ENCODE measurements at regions not wholly inside any gene's neighbourhood (a gene's known extent, or its start where the extent isn't known, plus 50 kb on each side); places are given as distances from the start of the nearest gene placed in this dataset.

DNA sequence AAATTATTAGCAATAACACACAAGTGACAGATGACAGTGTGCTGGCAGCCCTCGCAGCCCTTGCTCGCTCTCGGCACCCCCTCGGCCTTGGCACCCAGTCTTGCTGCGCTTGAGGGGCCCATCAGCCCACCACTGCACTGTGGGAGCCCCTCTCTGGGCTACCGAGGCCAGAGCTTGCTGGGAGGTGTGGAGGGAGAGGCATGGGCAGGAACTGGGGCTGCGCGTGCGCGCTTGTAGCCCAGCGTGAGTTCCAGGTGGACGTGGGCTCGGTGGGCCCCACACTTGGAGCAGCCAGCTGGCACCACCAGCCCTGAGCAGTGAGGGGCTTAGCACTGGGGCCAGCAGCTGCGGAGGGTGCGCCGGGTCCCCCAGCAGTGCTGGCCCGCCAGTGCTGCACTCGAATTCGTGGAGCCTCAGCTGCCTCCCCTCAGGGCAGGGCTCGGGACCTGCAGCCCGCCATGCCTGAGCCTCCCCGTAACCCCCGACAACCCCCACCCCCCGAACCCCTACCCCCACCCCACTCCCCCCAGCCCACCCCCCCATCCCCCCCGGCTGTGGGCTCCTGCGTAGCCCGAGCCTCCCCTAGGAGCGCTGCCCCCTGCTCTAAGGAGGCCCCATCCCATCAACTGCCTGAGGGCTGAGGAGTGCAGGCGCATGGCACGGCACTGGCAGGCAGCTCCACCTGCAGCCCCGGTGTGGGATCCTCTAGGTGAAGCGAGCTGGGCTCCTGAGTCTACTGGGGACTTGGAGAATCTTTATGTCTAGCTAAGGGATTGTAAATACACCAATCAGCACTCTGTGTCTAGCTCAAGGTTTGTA lies 240.9 kb downstream of the TRIM36 start (continued):
- no peak for TF ChIP-seq COPS2 (conservative IDR thresholded peaks at IDR 0.05)

- no peak overlapping the region for H3K9ac ChIP-seq (ENCODE audit: insufficient read depth in 1 of 2, low read depth in 2 of 2, low read length in 2 of 2)
- H3K9me3 ChIP-seq (replicated peaks; ENCODE audit: control insufficient read depth, insufficient read depth, low read depth, low read length): no peaks in the 10 kb centered on the region; the same call in 1 of the 2 replicates
- no peak overlapping the region for H3K4me3 ChIP-seq
- H3K36me3 ChIP-seq (ENCODE audit: control insufficient read depth, insufficient read depth, low read length): no peaks in the 10 kb centered on the region
- no peak overlapping the region for H3K4me2 ChIP-seq (ENCODE audit: insufficient read depth, low read length)
- H3K27me3 ChIP-seq (ENCODE audit: control insufficient read depth in 2 of 2, insufficient read depth in 2 of 2, low read length in 2 of 2): no peaks in the 10 kb centered on the region
- WGBS (ENCODE audit: insufficient coverage, low coverage, missing lambda C conversion rate): 17% methylated on average over 4 of the region's 4 CpGs
- no TSS peak for BruUV-seq (replicated peaks)
- intact Hi-C loops (cut with micrococcal nuclease) (no loop called here), in situ Hi-C loops (cut with MboI) (no loop called here)
- no peaks in the 10 kb centered on the region for H4K20me1 ChIP-seq (replicated peaks; ENCODE audit: control insufficient read depth, insufficient read depth, low read length)
- H3K79me2 ChIP-seq (ENCODE audit: control insufficient read depth, insufficient read depth, low read length): no peaks in the 10 kb centered on the region
- no peak overlapping the region for H2AFZ ChIP-seq (ENCODE audit: low read depth, low read length)
- CTCF ChIA-PET (ENCODE audit: low intra/inter-chr PET ratio): no interaction called here
- ATAC-seq (no peak), DNase-seq (ENCODE audit: extremely low read depth in 1 of 4, low spot score in 3 of 4) (no peak), FAIRE-seq (no peak)
- no peaks in the 10 kb centered on the region for H3K9me1 ChIP-seq (ENCODE audit: control insufficient read depth, insufficient read depth, low read length)
- POLR2A ChIA-PET: no interaction called here
- H3K4me1 ChIP-seq (replicated peaks in 1 of 2; ENCODE audit: control insufficient read depth in 2 of 2, insufficient read depth in 2 of 2, low read length in 2 of 2): no peaks in the 10 kb centered on the region
- no peak overlapping the region for H3K27ac ChIP-seq (ENCODE audit: extremely low read depth, low read depth, low read length)
- TF ChIP-seq, protein P1, sequence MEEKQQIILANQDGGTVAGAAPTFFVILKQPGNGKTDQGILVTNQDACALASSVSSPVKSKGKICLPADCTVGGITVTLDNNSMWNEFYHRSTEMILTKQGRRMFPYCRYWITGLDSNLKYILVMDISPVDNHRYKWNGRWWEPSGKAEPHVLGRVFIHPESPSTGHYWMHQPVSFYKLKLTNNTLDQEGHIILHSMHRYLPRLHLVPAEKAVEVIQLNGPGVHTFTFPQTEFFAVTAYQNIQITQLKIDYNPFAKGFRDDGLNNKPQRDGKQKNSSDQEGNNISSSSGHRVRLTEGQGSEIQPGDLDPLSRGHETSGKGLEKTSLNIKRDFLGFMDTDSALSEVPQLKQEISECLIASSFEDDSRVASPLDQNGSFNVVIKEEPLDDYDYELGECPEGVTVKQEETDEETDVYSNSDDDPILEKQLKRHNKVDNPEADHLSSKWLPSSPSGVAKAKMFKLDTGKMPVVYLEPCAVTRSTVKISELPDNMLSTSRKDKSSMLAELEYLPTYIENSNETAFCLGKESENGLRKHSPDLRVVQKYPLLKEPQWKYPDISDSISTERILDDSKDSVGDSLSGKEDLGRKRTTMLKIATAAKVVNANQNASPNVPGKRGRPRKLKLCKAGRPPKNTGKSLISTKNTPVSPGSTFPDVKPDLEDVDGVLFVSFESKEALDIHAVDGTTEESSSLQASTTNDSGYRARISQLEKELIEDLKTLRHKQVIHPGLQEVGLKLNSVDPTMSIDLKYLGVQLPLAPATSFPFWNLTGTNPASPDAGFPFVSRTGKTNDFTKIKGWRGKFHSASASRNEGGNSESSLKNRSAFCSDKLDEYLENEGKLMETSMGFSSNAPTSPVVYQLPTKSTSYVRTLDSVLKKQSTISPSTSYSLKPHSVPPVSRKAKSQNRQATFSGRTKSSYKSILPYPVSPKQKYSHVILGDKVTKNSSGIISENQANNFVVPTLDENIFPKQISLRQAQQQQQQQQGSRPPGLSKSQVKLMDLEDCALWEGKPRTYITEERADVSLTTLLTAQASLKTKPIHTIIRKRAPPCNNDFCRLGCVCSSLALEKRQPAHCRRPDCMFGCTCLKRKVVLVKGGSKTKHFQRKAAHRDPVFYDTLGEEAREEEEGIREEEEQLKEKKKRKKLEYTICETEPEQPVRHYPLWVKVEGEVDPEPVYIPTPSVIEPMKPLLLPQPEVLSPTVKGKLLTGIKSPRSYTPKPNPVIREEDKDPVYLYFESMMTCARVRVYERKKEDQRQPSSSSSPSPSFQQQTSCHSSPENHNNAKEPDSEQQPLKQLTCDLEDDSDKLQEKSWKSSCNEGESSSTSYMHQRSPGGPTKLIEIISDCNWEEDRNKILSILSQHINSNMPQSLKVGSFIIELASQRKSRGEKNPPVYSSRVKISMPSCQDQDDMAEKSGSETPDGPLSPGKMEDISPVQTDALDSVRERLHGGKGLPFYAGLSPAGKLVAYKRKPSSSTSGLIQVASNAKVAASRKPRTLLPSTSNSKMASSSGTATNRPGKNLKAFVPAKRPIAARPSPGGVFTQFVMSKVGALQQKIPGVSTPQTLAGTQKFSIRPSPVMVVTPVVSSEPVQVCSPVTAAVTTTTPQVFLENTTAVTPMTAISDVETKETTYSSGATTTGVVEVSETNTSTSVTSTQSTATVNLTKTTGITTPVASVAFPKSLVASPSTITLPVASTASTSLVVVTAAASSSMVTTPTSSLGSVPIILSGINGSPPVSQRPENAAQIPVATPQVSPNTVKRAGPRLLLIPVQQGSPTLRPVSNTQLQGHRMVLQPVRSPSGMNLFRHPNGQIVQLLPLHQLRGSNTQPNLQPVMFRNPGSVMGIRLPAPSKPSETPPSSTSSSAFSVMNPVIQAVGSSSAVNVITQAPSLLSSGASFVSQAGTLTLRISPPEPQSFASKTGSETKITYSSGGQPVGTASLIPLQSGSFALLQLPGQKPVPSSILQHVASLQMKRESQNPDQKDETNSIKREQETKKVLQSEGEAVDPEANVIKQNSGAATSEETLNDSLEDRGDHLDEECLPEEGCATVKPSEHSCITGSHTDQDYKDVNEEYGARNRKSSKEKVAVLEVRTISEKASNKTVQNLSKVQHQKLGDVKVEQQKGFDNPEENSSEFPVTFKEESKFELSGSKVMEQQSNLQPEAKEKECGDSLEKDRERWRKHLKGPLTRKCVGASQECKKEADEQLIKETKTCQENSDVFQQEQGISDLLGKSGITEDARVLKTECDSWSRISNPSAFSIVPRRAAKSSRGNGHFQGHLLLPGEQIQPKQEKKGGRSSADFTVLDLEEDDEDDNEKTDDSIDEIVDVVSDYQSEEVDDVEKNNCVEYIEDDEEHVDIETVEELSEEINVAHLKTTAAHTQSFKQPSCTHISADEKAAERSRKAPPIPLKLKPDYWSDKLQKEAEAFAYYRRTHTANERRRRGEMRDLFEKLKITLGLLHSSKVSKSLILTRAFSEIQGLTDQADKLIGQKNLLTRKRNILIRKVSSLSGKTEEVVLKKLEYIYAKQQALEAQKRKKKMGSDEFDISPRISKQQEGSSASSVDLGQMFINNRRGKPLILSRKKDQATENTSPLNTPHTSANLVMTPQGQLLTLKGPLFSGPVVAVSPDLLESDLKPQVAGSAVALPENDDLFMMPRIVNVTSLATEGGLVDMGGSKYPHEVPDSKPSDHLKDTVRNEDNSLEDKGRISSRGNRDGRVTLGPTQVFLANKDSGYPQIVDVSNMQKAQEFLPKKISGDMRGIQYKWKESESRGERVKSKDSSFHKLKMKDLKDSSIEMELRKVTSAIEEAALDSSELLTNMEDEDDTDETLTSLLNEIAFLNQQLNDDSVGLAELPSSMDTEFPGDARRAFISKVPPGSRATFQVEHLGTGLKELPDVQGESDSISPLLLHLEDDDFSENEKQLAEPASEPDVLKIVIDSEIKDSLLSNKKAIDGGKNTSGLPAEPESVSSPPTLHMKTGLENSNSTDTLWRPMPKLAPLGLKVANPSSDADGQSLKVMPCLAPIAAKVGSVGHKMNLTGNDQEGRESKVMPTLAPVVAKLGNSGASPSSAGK (IDR thresholded peaks at IDR 0.05): no peak
- TF ChIP-seq ZBTB8A (IDR thresholded peaks at IDR 0.05; ENCODE audit: partially characterized antibody) (no peak), NCOA1 (IDR thresholded peaks at IDR 0.05; ENCODE audit: low read depth) (no peak), ZNF551 (CRISPR knock-in tag; IDR thresholded peaks at IDR 0.05) (no peak)
These were observed 244.9 kb downstream of the TRIM36 start for GRCh38 chr5:114924769-114925168.

All from K562 (cell line).